ENCODE measurements at regions not wholly inside any gene's neighbourhood (a gene's known extent, or its start where the extent isn't known, plus 50 kb on each side); places are given as distances from the start of the nearest gene placed in this dataset.
A peak's percentile ranks its signal among the peaks of the same experiment; 100 is the strongest.

GRCh38 chr3:194043516-194043915 lies 92.4 kb upstream of the HES1 start:
- intact Hi-C loops (cut with DNase I, micrococcal nuclease): no loop called here
- Histone ChIP-seq H3K4me3 (no peak overlapping the region), H3K4me1 (ENCODE audit: low read depth) (peaks cover 10% of the 10 kb centered on the region), H3K9me3 (no peaks in the 10 kb centered on the region), H3K36me3 (ENCODE audit: low read depth) (no peaks in the 10 kb centered on the region)
- no peak for DNase-seq
- no peak for TF ChIP-seq CTCF (IDR thresholded peaks at IDR 0.05)
- no peak for ATAC-seq

GRCh38 chr3:194045289-194045688 lies 90.7 kb upstream of the HES1 start:
- intact Hi-C loops (cut with DNase I, micrococcal nuclease): no loop called here
- no peaks in the 10 kb centered on the region for H3K9me3 ChIP-seq

GRCh38 chr3:194045919-194046318 lies 90.0 kb upstream of the HES1 start:
- Histone ChIP-seq H3K4me3 (no peak overlapping the region), H3K36me3 (ENCODE audit: low read depth) (no peaks in the 10 kb centered on the region), H3K9me3 (peaks cover 6% of the 10 kb centered on the region), H3K4me1 (ENCODE audit: low read depth) (peaks cover 13% of the 10 kb centered on the region)
- no peak for TF ChIP-seq CTCF (IDR thresholded peaks at IDR 0.05)
- intact Hi-C loops (cut with DNase I, micrococcal nuclease): no loop called here
- no peak for DNase-seq
- ATAC-seq: no peak

More at GRCh38 chr3:194045289-194045688, 90.7 kb upstream of the HES1 start:
- ATAC-seq (no peak), DNase-seq (no peak)
- Histone ChIP-seq H3K36me3 (ENCODE audit: low read depth) (no peaks in the 10 kb centered on the region), H3K4me3 (no peak overlapping the region), H3K4me1 (ENCODE audit: low read depth) (peaks cover 12% of the 10 kb centered on the region)
- no peak for TF ChIP-seq CTCF (IDR thresholded peaks at IDR 0.05)

- Histone ChIP-seq H3K36me3 (ENCODE audit: low read depth) (no peaks in the 10 kb centered on the region), H3K4me3 (no peak overlapping the region), H3K9me3 (peaks cover 9% of the 10 kb centered on the region), H3K4me1 (ENCODE audit: low read depth) (peaks cover 19% of the 10 kb centered on the region)
- intact Hi-C loops (cut with DNase I, micrococcal nuclease): no loop called here
- no peak for TF ChIP-seq CTCF (IDR thresholded peaks at IDR 0.05)
- ATAC-seq (no peak), DNase-seq (no peak)
Observed at GRCh38 chr3:194046531-194046930, 89.4 kb upstream of the HES1 start.

GRCh38 chr3:194046995-194047645 lies 88.8 kb upstream of the HES1 start:
- intact Hi-C loops (cut with DNase I, micrococcal nuclease): no loop called here
- Histone ChIP-seq H3K4me3 (no peak overlapping the region), H3K4me1 (ENCODE audit: low read depth) (peaks cover 24% of the 10 kb centered on the region), H3K9me3 (peaks cover 9% of the 10 kb centered on the region), H3K36me3 (ENCODE audit: low read depth) (no peaks in the 10 kb centered on the region)
- DNase-seq (peak; percentile 81 to 85 (median 82)), ATAC-seq (peak; percentile 74)
- no peak for TF ChIP-seq CTCF (IDR thresholded peaks at IDR 0.05)

- peaks cover 9% of the 10 kb centered on the region for H3K9me3 ChIP-seq
- DNase-seq (no peak), ATAC-seq (peak; percentile 55)
- no peak for TF ChIP-seq CTCF (IDR thresholded peaks at IDR 0.05)
- intact Hi-C loops (cut with DNase I, micrococcal nuclease): no loop called here
- H3K4me1 ChIP-seq (ENCODE audit: low read depth): peaks cover 24% of the 10 kb centered on the region
- H3K4me3 ChIP-seq: no peak overlapping the region
- no peaks in the 10 kb centered on the region for H3K36me3 ChIP-seq (ENCODE audit: low read depth)
Observed at GRCh38 chr3:194049394-194049793, 86.6 kb upstream of the HES1 start.
